ENCODE measurements at regions not wholly inside any gene's neighbourhood (a gene's known extent, or its start where the extent isn't known, plus 50 kb on each side); places are given as distances from the start of the nearest gene placed in this dataset.

DNA sequence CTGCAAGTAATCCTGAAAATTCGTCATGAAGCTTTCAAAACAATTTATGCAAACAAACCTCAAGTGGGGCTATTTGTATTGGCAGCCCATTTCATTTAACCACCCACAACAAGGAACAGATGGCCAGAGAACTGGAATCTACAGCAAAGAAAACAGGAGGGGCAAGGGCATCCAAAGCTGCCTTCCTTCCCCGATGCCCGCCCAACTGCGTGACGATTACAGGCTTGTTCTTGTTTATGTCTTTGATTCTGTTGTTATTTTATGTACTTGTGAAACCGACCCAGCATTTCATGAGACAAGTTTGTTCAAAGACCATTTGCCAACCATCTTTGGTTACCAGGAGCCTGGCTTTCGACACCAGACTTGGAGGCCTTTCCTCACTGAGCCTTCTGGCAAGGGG lies 59.1 kb upstream of the IRX6 start:
- in situ Hi-C loops (cut with HindIII; ENCODE audit: low pct_unique_long_range_greater_than_20kb, low sequenced_read_pairs), result no loop called here

DNA sequence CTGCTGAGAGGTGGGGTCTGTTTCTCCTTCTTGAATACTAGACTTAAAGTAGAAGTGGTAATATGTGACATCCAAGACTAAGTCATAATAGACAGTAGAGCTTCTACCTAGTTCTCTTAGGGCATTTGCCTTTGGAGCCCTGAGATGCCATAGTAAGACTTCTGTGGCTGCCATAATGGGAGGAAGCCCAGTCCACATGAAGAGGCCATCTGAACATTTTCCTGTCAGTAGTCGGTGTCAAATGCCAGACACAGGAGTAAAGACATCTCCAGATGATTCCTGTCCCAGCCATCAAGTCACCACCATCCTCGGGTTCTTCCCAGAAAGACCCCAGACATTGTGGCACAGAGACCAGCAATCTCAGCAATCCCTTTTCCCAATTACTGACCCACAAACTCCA lies 58.1 kb upstream of the IRX6 start:
- CTCF ChIA-PET, result no interaction called here

More for the DNA sequence above, 59.1 kb upstream of the IRX6 start:
- no peak overlapping the region for H3K27ac ChIP-seq (ENCODE audit: low read length)
- H3K27me3 ChIP-seq (ENCODE audit: control insufficient read depth, insufficient read depth, low read length), result no peaks in the 10 kb centered on the region
- intact Hi-C loops (cut with micrococcal nuclease; ENCODE audit: unreplicated experiment), result no loop called here
- ATAC-seq, result no peak
- no TSS peak for BruUV-seq (replicated peaks)
- ChIA-PET POLR2A (no interaction called here), CTCF (no interaction called here)
- TF ChIP-seq, protein P1, sequence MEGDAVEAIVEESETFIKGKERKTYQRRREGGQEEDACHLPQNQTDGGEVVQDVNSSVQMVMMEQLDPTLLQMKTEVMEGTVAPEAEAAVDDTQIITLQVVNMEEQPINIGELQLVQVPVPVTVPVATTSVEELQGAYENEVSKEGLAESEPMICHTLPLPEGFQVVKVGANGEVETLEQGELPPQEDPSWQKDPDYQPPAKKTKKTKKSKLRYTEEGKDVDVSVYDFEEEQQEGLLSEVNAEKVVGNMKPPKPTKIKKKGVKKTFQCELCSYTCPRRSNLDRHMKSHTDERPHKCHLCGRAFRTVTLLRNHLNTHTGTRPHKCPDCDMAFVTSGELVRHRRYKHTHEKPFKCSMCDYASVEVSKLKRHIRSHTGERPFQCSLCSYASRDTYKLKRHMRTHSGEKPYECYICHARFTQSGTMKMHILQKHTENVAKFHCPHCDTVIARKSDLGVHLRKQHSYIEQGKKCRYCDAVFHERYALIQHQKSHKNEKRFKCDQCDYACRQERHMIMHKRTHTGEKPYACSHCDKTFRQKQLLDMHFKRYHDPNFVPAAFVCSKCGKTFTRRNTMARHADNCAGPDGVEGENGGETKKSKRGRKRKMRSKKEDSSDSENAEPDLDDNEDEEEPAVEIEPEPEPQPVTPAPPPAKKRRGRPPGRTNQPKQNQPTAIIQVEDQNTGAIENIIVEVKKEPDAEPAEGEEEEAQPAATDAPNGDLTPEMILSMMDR (IDR thresholded peaks at IDR 0.05), result no peak
- TF ChIP-seq POLR2AphosphoS5 (IDR thresholded peaks at IDR 0.05; ENCODE audit: low read depth, low read length) (no peak), SIN3A (IDR thresholded peaks at IDR 0.05; ENCODE audit: borderline replicate concordance, insufficient read depth, low read depth, low read length) (no peak), TCF7L2 (IDR thresholded peaks at IDR 0.05; ENCODE audit: low read depth, low read length) (no peak)
- TF ChIP-seq, protein P2, sequence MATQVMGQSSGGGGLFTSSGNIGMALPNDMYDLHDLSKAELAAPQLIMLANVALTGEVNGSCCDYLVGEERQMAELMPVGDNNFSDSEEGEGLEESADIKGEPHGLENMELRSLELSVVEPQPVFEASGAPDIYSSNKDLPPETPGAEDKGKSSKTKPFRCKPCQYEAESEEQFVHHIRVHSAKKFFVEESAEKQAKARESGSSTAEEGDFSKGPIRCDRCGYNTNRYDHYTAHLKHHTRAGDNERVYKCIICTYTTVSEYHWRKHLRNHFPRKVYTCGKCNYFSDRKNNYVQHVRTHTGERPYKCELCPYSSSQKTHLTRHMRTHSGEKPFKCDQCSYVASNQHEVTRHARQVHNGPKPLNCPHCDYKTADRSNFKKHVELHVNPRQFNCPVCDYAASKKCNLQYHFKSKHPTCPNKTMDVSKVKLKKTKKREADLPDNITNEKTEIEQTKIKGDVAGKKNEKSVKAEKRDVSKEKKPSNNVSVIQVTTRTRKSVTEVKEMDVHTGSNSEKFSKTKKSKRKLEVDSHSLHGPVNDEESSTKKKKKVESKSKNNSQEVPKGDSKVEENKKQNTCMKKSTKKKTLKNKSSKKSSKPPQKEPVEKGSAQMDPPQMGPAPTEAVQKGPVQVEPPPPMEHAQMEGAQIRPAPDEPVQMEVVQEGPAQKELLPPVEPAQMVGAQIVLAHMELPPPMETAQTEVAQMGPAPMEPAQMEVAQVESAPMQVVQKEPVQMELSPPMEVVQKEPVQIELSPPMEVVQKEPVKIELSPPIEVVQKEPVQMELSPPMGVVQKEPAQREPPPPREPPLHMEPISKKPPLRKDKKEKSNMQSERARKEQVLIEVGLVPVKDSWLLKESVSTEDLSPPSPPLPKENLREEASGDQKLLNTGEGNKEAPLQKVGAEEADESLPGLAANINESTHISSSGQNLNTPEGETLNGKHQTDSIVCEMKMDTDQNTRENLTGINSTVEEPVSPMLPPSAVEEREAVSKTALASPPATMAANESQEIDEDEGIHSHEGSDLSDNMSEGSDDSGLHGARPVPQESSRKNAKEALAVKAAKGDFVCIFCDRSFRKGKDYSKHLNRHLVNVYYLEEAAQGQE (IDR thresholded peaks at IDR 0.05; ENCODE audit: insufficient read depth in 1 of 2, low read depth in 2 of 2, low read length in 1 of 2), result no peak
- H3K9me3 ChIP-seq (ENCODE audit: control insufficient read depth, insufficient read depth, low read depth, low read length), result no peaks in the 10 kb centered on the region
- no peak overlapping the region for H3K4me3 ChIP-seq (ENCODE audit: low read depth in 2 of 2, low read length in 2 of 2)
- no peaks in the 10 kb centered on the region for H3K4me1 ChIP-seq (ENCODE audit: control insufficient read depth, insufficient read depth, low read length)
- H3K36me3 ChIP-seq (ENCODE audit: control insufficient read depth, insufficient read depth, low read length), result no peaks in the 10 kb centered on the region
- no peak for DNase-seq (ENCODE audit: low read depth, low spot score)

More for the DNA sequence above, 58.1 kb upstream of the IRX6 start:
- no peak for ATAC-seq
- in situ Hi-C loops (cut with HindIII; ENCODE audit: low pct_unique_long_range_greater_than_20kb, low sequenced_read_pairs) (no loop called here), intact Hi-C loops (cut with micrococcal nuclease; ENCODE audit: unreplicated experiment) (no loop called here)
- POLR2A ChIA-PET, result no interaction called here
- no peaks in the 10 kb centered on the region for H3K27me3 ChIP-seq (ENCODE audit: control insufficient read depth, insufficient read depth, low read length)
- no peaks in the 10 kb centered on the region for H3K9me3 ChIP-seq (ENCODE audit: control insufficient read depth, insufficient read depth, low read depth, low read length)
- TF ChIP-seq TCF7L2 (IDR thresholded peaks at IDR 0.05; ENCODE audit: low read depth, low read length), result no peak
- TF ChIP-seq, protein P2 (IDR thresholded peaks at IDR 0.05; ENCODE audit: insufficient read depth in 1 of 2, low read depth in 2 of 2, low read length in 1 of 2), result no peak
- no peak for TF ChIP-seq POLR2AphosphoS5 (IDR thresholded peaks at IDR 0.05; ENCODE audit: low read depth, low read length)
- TF ChIP-seq, protein P1 (IDR thresholded peaks at IDR 0.05), result no peak
- no peak for DNase-seq (ENCODE audit: low read depth, low spot score)
- no TSS peak for BruUV-seq (replicated peaks)
- H3K27ac ChIP-seq (ENCODE audit: low read length), result no peak overlapping the region
- no peaks in the 10 kb centered on the region for H3K36me3 ChIP-seq (ENCODE audit: control insufficient read depth, insufficient read depth, low read length)
- H3K4me1 ChIP-seq (ENCODE audit: control insufficient read depth, insufficient read depth, low read length), result no peaks in the 10 kb centered on the region
- no peak overlapping the region for H3K4me3 ChIP-seq (ENCODE audit: low read depth in 2 of 2, low read length in 2 of 2)

All from Panc1 (cell line).